DLD1 (cell line): ENCODE measurements at regions not wholly inside any gene's neighbourhood (a gene's known extent, or its start where the extent isn't known, plus 50 kb on each side); places are given as distances from the start of the nearest gene placed in this dataset.
"Not testable (repeated sequence)": the region's sequence is repeated elsewhere in the genome, so short reads cannot be mapped to it uniquely, and the experiment has no call there.

Source experiments
- in situ Hi-C: cut with HindIII; loops from 2 replicates; pipeline ENCODE4 v1.10.0; 2017; ENCODE audit warnings: low sequenced_read_pairs

GRCh38 chr5:62933261-62933660 lies 354.6 kb downstream of the LRRC70 start:
- in situ Hi-C loops, result no loop called here

DNA sequence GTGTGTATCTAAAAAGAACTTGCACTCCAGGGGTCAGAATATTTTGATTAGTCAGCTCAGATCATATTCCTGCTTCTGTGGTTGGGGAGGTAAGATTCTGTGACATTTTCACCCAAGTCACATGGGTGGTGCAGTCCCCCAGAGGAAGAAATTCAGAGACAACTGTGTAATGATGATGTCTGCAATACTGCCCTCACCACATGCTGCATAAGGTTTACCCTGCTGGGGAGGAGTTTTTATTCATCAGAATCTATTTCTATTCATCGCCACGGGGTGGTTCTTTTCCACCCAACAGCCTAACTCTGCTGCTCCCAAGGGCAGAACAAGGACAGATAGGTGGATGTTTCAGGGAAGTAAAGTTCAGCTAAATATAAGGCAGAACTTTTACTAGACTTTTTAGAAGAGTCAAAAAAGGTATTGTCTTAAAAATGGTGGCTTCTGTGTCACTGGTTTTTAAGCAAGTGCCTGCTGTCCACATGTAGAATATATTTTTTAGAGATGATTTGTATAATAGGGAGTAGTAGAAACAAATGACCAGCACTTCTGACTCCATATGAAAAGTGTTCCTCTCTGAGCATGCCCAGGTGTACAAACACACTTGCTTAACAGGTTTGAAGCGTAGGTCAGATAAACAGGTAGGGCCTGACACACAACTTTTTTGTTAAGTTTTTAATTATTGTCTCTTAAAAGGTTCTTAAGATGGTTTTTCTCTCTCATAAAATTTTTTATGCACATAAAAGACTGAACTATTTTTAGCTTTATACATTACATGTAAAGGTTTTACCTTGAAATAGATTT lies 352.7 kb downstream of the LRRC70 start:
- in situ Hi-C loops, result no loop called here

DNA sequence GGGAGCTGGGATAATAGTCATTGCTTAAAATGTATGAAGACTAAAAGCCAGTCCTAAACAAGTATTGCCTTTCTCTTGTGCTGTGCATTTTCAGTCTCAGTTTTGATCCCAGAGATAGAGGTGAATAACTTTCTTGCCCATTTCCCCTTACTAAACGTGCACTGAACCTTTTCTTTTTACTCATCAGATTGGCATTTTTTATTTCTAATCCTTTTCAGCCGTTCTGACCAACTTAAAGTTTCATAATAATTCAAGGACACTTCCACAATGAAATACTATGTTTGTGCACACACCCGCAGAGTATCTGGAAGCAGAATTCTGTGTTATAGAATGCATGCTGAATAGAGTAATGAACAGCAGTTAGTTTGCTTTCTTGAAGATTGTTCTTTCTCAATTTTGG lies 343.6 kb downstream of the LRRC70 start:
- in situ Hi-C loops, result no loop called here

DNA sequence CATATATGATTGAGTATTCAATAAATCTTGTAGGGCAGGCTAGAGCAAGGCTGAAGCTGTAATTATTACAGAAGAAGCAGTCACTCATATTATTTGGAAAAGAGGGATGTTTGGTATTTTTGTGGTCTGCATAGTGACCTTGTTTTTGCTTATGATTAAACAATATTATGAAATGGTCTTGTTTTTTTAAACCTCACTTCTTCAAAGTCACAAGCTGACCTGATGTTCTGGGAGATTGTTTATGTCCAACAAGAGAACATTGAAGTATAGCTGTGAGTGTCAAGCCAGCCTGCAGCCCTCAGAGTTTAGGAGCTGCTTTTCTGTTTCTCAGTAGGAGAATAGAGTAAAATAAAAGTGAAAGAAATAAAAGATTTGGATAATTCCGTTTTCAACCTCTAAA lies 342.2 kb downstream of the LRRC70 start:
- in situ Hi-C loops, result no loop called here

DNA sequence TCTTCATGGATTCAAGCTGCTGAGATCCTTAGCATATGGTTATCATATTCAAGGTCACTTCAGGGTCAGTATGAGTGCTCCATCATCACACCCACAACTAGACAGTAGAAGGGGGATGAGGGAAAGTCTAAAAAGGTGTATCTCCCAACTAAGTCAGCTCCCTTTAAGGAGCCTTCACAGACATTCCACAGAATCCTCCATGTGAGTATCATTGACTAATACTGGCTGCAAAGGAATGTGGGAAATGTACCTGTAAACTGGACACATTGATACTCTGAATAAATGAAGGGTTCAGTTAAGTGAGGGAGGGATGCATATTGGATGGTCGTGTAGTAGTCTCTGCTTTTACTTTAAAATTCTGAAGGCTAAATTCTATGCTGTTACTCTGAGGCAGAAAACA lies 330.7 kb downstream of the LRRC70 start:
- in situ Hi-C loops, result no loop called here

GRCh38 chr5:62902126-62902525 lies 323.5 kb downstream of the LRRC70 start:
- in situ Hi-C loops, result no loop called here

DNA sequence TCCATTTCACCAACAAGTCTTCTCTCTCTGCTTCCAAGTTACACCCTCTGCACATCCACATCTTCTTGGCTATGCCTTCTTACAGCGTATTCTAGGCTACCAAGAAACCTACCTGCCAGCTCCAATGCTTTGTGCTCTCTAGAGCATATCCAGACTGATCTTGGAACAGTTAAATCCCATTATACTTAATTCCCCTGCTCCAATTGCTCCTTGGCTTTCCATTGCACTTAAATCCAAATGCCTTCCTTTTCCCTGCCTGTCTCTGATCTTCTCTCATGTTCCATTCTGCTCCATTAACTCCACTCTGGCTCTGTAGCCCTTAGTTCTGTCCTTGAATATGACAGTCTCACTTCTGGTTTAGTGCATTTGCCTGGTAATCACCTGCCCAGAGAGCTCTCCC lies 322.4 kb downstream of the LRRC70 start:
- in situ Hi-C loops, result no loop called here

- in situ Hi-C loops, result no loop called here
Measured at GRCh38 chr5:62896121-62896893, 317.7 kb downstream of the LRRC70 start.

DNA sequence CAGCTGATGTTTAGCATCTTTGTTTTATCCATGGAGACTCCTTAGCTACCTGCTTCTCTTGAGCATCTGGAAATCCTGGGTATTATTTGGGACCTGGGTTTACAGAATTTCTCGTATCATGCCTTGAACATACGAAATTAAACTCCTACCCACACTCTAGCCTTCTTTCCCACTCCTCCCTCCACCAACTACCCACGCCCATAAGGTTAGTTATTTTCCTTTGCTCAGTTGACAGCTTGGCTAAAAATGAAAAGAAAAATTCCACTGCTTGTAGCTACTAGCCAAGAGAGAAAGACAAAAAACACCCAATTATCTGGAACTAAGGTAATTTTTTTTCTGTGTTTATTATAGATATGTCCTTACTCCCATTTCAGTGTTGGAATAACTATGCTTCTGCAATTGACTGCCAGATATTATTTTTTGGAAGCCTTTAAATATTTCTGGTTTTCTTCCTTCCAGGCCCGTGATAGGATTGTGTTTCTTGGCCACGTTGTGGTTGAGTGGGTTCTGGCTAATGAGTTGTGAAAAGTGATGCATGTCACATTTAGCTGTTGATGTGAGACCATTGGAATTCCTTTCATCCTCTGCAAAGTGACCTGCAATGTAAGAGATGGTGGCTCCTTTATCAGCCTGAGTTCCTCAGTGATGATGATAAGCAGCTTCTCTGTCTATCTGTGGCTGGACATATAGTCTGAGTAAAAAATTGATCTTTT lies 308.1 kb downstream of the LRRC70 start:
- in situ Hi-C loops, result no loop called here

DNA sequence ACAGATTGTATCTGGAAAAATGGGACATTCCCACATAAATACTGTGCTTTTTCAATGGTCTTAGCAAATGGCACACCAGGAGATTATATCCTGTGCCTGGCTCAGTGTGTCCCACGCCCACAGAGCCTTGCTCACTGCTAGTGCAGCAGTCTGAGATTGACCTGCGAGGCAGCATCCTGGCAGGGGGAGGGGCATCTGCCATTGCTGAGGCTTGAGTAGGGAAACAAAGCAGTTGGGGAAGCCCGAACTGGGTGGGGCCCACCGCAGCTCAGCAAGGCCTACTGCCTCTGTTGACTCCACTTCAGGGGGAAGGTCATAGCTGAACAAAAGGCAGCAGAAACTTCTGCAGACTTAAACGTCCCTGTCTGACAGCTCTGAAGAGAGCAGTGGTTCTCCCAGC lies 258.7 kb downstream of the LRRC70 start:
- in situ Hi-C loops, result not testable (repeated sequence)

GRCh38 chr5:62829604-62829986 lies 251.0 kb downstream of the LRRC70 start:
- in situ Hi-C loops, result no loop called here

DNA sequence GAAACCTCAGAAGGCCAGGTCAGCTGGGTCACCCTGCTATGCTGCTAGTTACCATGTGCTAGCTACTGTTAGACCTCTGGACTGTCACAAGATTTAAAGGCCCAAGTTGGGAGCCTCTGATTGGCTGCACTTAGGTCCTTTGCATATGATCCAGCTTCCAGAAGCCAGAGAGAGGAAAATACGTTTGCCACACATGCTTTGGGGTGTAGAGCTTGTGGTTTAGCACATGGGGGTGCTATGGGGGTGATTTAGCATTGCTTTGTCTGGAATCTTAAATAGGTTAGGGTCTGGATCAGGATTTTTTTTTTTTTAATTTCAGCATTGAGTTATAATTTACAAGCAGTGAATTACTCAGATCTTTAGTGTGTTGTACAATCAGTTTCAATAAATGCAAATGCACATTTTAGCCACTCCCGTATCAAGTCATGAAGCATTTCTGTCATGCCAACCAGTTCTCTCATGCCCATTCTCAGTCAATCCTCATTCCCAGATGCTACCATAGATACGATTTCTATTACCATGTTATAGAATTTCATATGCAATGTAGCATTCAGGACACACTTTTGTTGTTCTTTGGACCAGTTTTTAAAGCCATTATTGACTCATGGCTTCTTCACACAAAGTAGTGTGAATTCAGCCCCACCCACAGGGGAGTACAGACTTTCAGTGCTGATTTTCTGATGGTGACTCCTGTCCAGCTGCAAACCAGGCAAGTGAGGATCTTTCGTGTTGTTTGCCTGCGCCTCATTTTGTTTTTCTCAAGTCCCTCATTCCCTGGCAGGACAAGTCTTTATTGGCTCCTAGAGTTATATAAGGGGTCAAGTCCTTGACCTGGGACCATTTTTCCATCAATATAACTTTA lies 250.4 kb downstream of the LRRC70 start:
- in situ Hi-C loops, result no loop called here

DNA sequence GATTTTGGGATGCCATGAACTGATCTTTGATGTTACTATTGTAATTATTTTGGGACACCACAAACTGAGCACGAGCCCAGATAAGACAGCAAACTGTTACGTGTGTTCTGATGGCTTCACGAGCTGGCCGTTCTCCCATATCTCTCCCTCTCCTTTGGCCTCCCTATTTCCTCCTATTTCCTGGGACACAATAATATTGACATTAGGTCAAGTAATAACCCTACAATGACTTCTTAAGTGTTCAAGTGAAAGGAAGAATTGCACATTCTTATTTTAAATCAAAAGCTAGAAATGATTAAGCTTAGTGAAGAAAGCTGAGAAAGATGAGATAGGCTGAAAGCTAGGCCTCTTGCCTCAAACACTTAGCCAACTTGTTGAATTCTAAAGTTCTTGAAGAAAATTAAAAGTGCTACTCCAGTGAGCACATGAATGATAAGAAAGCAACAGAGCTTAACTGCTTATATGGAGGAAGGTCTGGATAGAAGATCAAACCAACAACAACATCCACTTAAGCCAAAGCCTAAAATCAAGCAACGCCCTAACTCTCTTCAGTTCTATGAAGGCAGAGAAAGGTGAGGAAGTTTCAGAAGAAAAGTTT lies 247.1 kb downstream of the LRRC70 start:
- in situ Hi-C loops, result no loop called here

DNA sequence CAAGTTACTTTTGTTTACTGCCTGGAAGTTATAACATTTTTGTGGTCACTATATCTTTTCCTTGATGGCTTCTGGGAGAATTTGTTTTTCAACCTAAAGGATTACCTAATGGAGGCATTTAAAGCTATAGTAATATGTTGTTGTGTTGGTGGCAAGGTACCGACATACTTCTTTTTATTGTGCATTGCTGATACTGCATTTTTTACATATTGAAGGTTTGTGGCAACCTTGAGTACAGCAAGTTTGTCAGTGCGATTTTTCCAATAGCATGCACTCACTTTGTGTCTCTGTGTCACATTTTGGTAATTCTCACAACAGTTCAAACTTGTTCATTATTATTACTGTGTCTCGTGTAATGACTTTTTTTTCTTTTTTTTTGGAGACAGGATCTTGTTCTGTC lies 246.3 kb downstream of the LRRC70 start:
- in situ Hi-C loops, result no loop called here

DNA sequence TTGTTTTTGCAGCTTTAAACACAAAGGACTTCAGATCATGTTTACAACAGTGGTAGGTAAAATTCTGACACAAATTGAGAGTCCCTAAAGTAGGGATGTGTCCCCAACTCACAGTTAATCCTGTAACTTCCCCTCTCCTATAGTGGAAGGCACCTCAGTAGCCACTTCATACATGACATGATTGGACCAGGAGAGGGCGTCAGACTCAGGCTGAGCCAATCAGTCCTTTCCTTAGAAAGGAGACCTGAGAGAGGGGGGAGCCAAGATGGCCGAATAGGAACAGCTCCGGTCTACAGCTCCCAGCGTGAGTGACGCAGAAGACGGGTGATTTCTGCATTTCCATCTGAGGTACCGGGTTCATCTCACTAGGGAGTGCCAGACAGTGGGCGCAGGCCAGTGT lies 238.4 kb downstream of the LRRC70 start:
- in situ Hi-C loops, result not testable (repeated sequence)

DNA sequence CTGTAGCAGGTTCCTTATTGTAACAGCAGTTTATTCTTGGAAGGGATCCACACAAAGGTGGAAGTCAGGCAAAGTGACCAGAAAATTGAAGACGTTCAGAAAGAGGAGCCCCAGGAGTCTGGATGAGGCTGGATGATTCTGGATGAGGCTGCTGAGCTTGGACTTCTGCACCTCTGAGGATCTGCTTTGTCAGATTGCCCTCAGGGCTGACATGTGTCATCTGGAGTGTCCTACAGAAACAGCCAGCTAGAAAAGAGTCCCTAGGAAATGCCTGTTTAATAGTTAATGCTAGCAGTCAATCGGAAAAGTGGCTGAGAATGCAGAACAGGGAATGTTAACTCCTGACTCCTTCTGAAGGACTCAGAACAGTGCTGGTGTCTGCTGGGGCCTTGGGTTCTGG lies 236.4 kb downstream of the LRRC70 start:
- in situ Hi-C loops, result no loop called here

- in situ Hi-C loops, result no loop called here
Measured at GRCh38 chr5:62812621-62813255, 234.1 kb downstream of the LRRC70 start.

- in situ Hi-C loops, result not testable (repeated sequence)
Measured at GRCh38 chr5:62804819-62805218, 226.2 kb downstream of the LRRC70 start.

DNA sequence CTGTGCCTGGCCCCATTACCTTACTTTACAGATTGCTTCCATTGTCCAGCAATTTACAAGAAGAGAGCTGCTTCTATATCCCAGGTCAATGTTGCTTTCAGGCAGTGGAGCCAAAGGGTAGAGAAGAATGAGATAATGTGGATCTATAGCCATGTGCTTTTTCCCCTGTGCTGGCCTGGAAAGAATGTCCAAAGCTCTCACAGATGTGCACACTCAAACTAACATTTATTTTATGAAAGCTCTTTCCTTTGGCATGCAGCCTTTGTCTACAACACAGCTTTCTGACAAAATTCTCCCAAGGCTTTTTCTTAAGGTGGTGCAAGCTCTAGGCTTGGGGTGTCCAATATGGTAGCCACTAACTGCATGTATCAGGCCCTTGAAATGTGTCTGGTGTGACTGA lies 217.3 kb downstream of the LRRC70 start:
- in situ Hi-C loops, result no loop called here

GRCh38 chr5:62794456-62794855 lies 215.8 kb downstream of the LRRC70 start:
- in situ Hi-C loops, result no loop called here
